ENCODE measurements at regions not wholly inside any gene's neighbourhood (a gene's known extent, or its start where the extent isn't known, plus 50 kb on each side); places are given as distances from the start of the nearest gene placed in this dataset.
"Not testable (repeated sequence)": the region's sequence is repeated elsewhere in the genome, so short reads cannot be mapped to it uniquely, and the experiment has no call there.

- no peak for DNase-seq
These were observed 784.5 kb downstream of the TBL1XR1 start for GRCh38 chr3:176412771-176413170.

- DNase-seq = no peak
These were observed 793.8 kb downstream of the TBL1XR1 start for GRCh38 chr3:176403531-176403930.

GRCh38 chr3:176401211-176401610 is 796.1 kb downstream of the TBL1XR1 start:
- no peak for DNase-seq

- DNase-seq = no peak
These were observed 798.1 kb downstream of the TBL1XR1 start for GRCh38 chr3:176399193-176399592.

GRCh38 chr3:176395240-176395639 is 802.0 kb downstream of the TBL1XR1 start:
- no peak for DNase-seq

- no peak for DNase-seq
These were observed 818.5 kb downstream of the TBL1XR1 start for GRCh38 chr3:176378789-176379188.

- no peak for DNase-seq
These were observed 820.8 kb downstream of the TBL1XR1 start for GRCh38 chr3:176376531-176376930.

- no peak for DNase-seq
These were observed 821.8 kb downstream of the TBL1XR1 start for GRCh38 chr3:176375519-176375918.

GRCh38 chr3:176362191-176362731 is 835.0 kb downstream of the TBL1XR1 start:
- no peak for DNase-seq

- no peak for DNase-seq
These were observed 838.1 kb downstream of the TBL1XR1 start for GRCh38 chr3:176359211-176359610.

GRCh38 chr3:176357891-176358290 is 839.4 kb downstream of the TBL1XR1 start:
- DNase-seq = no peak

GRCh38 chr3:176354843-176355242 is 842.4 kb downstream of the TBL1XR1 start:
- no peak for DNase-seq

- DNase-seq = no peak
These were observed 844.5 kb downstream of the TBL1XR1 start for GRCh38 chr3:176352716-176353334.

GRCh38 chr3:176351408-176351807 is 845.9 kb downstream of the TBL1XR1 start:
- no peak for DNase-seq

GRCh38 chr3:176349706-176350105 is 847.6 kb downstream of the TBL1XR1 start:
- DNase-seq = no peak

- no peak for DNase-seq
These were observed 849.7 kb downstream of the TBL1XR1 start for GRCh38 chr3:176347424-176348146.

GRCh38 chr3:176341963-176342362 is 855.3 kb downstream of the TBL1XR1 start:
- DNase-seq = no peak

GRCh38 chr3:176328666-176329065 is 868.6 kb downstream of the TBL1XR1 start:
- no peak for DNase-seq

GRCh38 chr3:176328198-176328597 is 869.1 kb downstream of the TBL1XR1 start:
- no peak for DNase-seq

- DNase-seq = not testable (repeated sequence)
These were observed 870.3 kb downstream of the TBL1XR1 start for GRCh38 chr3:176326894-176327490.

- DNase-seq = not testable (repeated sequence)
These were observed 875.8 kb downstream of the TBL1XR1 start for GRCh38 chr3:176321532-176321931.

- no peak for DNase-seq
These were observed 876.2 kb downstream of the TBL1XR1 start for GRCh38 chr3:176321099-176321498.

GRCh38 chr3:176313426-176313825 is 883.9 kb downstream of the TBL1XR1 start:
- no peak for DNase-seq

GRCh38 chr3:176310641-176311040 is 886.6 kb downstream of the TBL1XR1 start:
- DNase-seq = no peak
